SU-DHL-6 (cell line): ENCODE measurements at regions not wholly inside any gene's neighbourhood (a gene's known extent, or its start where the extent isn't known, plus 50 kb on each side); places are given as distances from the start of the nearest gene placed in this dataset.
"Not testable (repeated sequence)": the region's sequence is repeated elsewhere in the genome, so short reads cannot be mapped to it uniquely, and the experiment has no call there.

Experiments
- EZH2phosphoT487 ChIP-seq: fragments of 200-600 bp; sonication (generic), shearing (Covaris generic); conservative IDR thresholded peaks from 2 replicates; pipeline ENCODE4 v1.6.1; 2018; ENCODE audit warnings: mild to moderate bottlenecking, antibody characterized with exemption, low read length, moderate library complexity, mixed read lengths
- TF ChIP-seq, protein P1 (sequence below): fragments of 200-600 bp; sonication (generic); IDR thresholded peaks from one replicate; pipeline ENCODE4 v1.5.1; 2017; ENCODE audit warnings: antibody characterized with exemption, mild to moderate bottlenecking, low read length, moderate library complexity; ENCODE audit not compliant: insufficient read depth, poor library complexity, severe bottlenecking

DNA sequence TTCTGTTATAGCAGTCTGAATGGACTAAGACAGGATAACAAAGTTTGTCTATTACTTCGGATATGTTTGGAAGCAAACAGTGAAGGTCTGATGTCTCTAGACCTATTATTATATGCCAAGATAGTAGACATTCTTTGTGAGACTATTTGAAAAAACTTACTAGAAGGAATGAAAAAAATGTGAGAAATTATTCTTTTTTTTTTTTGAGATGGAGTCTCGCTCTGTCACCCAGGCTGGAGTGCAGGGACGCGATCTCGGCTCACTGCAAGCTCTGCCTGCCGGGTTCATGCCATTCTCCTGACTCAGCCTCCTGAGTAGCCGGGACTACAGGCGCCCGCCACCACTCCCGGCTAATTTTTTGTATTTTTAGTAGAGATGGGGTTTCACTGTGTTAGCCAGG, 690.7 kb upstream of the SLC35B3 start:
- TF ChIP-seq, protein P1, sequence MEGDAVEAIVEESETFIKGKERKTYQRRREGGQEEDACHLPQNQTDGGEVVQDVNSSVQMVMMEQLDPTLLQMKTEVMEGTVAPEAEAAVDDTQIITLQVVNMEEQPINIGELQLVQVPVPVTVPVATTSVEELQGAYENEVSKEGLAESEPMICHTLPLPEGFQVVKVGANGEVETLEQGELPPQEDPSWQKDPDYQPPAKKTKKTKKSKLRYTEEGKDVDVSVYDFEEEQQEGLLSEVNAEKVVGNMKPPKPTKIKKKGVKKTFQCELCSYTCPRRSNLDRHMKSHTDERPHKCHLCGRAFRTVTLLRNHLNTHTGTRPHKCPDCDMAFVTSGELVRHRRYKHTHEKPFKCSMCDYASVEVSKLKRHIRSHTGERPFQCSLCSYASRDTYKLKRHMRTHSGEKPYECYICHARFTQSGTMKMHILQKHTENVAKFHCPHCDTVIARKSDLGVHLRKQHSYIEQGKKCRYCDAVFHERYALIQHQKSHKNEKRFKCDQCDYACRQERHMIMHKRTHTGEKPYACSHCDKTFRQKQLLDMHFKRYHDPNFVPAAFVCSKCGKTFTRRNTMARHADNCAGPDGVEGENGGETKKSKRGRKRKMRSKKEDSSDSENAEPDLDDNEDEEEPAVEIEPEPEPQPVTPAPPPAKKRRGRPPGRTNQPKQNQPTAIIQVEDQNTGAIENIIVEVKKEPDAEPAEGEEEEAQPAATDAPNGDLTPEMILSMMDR: not testable (repeated sequence)
- TF ChIP-seq EZH2phosphoT487: not testable (repeated sequence)
